Effector CD4-positive, alpha-beta T cell (primary cell): ENCODE measurements at regions not wholly inside any gene's neighbourhood (a gene's known extent, or its start where the extent isn't known, plus 50 kb on each side); places are given as distances from the start of the nearest gene placed in this dataset.

ENCODE experiments used
- DNase-seq: peaks from one replicate; pipeline ENCODE4 v3.0.0-alpha.2; 2020

- DNase-seq = no peak
These were observed 446.5 kb upstream of the ACVR2A start for GRCh38 chr2:147398301-147398700.

GRCh38 chr2:147396890-147397289 lies 447.9 kb upstream of the ACVR2A start:
- no peak for DNase-seq

GRCh38 chr2:147394179-147394790 lies 450.5 kb upstream of the ACVR2A start:
- no peak for DNase-seq

GRCh38 chr2:147392180-147392579 lies 452.6 kb upstream of the ACVR2A start:
- no peak for DNase-seq

GRCh38 chr2:147390475-147390874 lies 454.4 kb upstream of the ACVR2A start:
- DNase-seq = no peak

GRCh38 chr2:147389218-147389617 lies 455.6 kb upstream of the ACVR2A start:
- no peak for DNase-seq

GRCh38 chr2:147388217-147388616 lies 456.6 kb upstream of the ACVR2A start:
- no peak for DNase-seq

- DNase-seq = no peak
These were observed 458.5 kb upstream of the ACVR2A start for GRCh38 chr2:147386284-147386683.

- DNase-seq = no peak
These were observed 459.2 kb upstream of the ACVR2A start for GRCh38 chr2:147385600-147385999.

- no peak for DNase-seq
These were observed 460.2 kb upstream of the ACVR2A start for GRCh38 chr2:147384659-147385058.

- no peak for DNase-seq
These were observed 462.4 kb upstream of the ACVR2A start for GRCh38 chr2:147382322-147382948.

- DNase-seq = no peak
These were observed 466.4 kb upstream of the ACVR2A start for GRCh38 chr2:147378403-147378802.

- DNase-seq = no peak
These were observed 469.8 kb upstream of the ACVR2A start for GRCh38 chr2:147375073-147375472.

- no peak for DNase-seq
These were observed 470.4 kb upstream of the ACVR2A start for GRCh38 chr2:147374423-147374811.

GRCh38 chr2:147373800-147374422 lies 470.9 kb upstream of the ACVR2A start:
- no peak for DNase-seq

GRCh38 chr2:147368306-147368705 lies 476.5 kb upstream of the ACVR2A start:
- DNase-seq = no peak

- no peak for DNase-seq
These were observed 478.6 kb upstream of the ACVR2A start for GRCh38 chr2:147366279-147366678.

- no peak for DNase-seq
These were observed 479.2 kb upstream of the ACVR2A start for GRCh38 chr2:147365622-147366021.

- DNase-seq = no peak
These were observed 480.2 kb upstream of the ACVR2A start for GRCh38 chr2:147364597-147364996.

GRCh38 chr2:147363181-147363580 lies 481.6 kb upstream of the ACVR2A start:
- no peak for DNase-seq

GRCh38 chr2:147358375-147358774 lies 486.5 kb upstream of the ACVR2A start:
- DNase-seq = no peak

GRCh38 chr2:147356157-147356556 lies 488.7 kb upstream of the ACVR2A start:
- DNase-seq = no peak

GRCh38 chr2:147355706-147356105 lies 489.1 kb upstream of the ACVR2A start:
- no peak for DNase-seq

GRCh38 chr2:147353072-147353381 lies 491.8 kb upstream of the ACVR2A start:
- no peak for DNase-seq
